Mammary epithelial cell (primary cell): ENCODE measurements at regions not wholly inside any gene's neighbourhood (a gene's known extent, or its start where the extent isn't known, plus 50 kb on each side); places are given as distances from the start of the nearest gene placed in this dataset.

Experiments used
- EZH2 ChIP-seq: IDR thresholded peaks from 2 replicates; pipeline ENCODE4 v1.6.1; 2012; ENCODE audit warnings: low read length, inconsistent platforms, borderline replicate concordance
- TF ChIP-seq, protein P1 (sequence below), 2 donors: IDR thresholded peaks in 1 of 2; conservative IDR thresholded peaks in 1 of 2; 2 replicates each; pipeline ENCODE4 v1.5.1; 2011 to 2012; ENCODE audit warnings: inconsistent platforms in 2 of 2, low read length in 2 of 2, mild to moderate bottlenecking in 2 of 2, control low read depth in 1 of 2, low read depth in 1 of 2; ENCODE audit not compliant: insufficient read depth in 1 of 2; ENCODE audit errors: extremely low read depth in 1 of 2

DNA sequence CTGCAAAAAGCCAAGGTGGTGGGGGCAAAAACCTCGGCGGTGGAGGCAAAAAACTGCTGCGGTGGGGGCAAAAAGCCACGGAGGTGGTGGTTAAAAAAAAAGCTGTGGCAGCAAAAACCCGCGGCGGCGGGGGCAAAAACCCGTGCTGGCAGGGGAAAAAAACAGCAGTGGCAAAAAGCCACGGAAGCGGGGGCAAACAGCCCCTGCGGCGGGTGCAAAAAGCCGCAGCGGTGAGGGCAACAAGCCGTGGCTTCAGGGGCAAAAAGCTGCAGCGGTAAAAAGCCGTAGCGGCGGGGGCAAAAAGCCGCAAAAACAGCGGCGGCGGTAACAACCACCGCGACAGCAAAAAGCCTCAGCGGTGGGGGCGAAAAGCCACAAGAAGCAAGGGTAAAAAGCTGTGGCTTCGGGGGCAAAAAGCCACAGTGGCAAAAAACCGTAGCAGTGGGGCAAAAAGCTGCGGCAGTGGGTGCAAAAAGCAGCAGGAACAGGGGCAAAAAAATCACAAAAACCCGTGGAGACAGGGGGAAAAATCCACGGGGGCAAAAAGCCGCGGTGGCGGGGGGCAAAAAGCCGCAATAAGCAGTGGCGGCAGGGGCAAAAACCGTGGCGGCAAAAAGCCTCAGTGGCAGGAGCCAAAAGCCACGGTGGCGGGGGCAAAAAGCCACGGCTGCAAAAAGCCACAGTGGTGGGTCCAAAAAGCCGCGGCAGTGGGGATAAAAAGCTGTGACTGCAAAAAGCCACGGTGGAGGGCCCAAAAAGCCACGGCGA lies 193.7 kb downstream of the SHCBP1 start:
- TF ChIP-seq, protein P1, sequence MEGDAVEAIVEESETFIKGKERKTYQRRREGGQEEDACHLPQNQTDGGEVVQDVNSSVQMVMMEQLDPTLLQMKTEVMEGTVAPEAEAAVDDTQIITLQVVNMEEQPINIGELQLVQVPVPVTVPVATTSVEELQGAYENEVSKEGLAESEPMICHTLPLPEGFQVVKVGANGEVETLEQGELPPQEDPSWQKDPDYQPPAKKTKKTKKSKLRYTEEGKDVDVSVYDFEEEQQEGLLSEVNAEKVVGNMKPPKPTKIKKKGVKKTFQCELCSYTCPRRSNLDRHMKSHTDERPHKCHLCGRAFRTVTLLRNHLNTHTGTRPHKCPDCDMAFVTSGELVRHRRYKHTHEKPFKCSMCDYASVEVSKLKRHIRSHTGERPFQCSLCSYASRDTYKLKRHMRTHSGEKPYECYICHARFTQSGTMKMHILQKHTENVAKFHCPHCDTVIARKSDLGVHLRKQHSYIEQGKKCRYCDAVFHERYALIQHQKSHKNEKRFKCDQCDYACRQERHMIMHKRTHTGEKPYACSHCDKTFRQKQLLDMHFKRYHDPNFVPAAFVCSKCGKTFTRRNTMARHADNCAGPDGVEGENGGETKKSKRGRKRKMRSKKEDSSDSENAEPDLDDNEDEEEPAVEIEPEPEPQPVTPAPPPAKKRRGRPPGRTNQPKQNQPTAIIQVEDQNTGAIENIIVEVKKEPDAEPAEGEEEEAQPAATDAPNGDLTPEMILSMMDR (conservative IDR thresholded peaks at IDR 0.05 in 1 of 2, IDR thresholded peaks at IDR 0.05 in 1 of 2; ENCODE audit: extremely low read depth in 1 of 2, insufficient read depth in 1 of 2, low read depth in 1 of 2, low read length in 2 of 2): no peak
- no peak for TF ChIP-seq EZH2
